ENCODE measurements at regions not wholly inside any gene's neighbourhood (a gene's known extent, or its start where the extent isn't known, plus 50 kb on each side); places are given as distances from the start of the nearest gene placed in this dataset.

DNA sequence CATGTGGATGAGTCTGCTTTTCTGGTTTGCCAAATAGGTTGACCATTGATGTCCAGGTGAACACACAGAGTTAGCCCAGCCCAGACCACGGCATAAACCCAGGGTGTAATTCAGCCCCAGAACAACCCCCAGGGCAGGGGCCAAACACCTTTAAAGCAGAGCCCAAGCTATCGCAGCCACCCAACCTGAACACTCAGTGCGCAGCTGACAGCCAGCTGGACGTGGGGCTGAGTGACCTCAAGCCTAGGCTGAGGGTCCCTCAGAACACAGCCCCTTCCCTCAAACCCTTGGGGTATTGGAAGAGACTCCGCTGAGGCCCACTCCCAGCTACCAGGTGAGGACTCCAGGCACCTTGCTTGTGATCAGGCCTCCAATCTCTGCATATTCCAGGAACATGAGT is 161.5 kb upstream of the NECTIN1 start:
- no peak for DNase-seq (ENCODE audit: low read depth in 4 of 4, low spot score in 2 of 4)

GRCh38 chr11:119889728-119890280 is 160.8 kb upstream of the NECTIN1 start:
- DNase-seq (ENCODE audit: low read depth in 4 of 4, low spot score in 2 of 4) = no peak

GRCh38 chr11:119889111-119889510 is 160.1 kb upstream of the NECTIN1 start:
- DNase-seq (ENCODE audit: low read depth in 4 of 4, low spot score in 2 of 4) = no peak

DNA sequence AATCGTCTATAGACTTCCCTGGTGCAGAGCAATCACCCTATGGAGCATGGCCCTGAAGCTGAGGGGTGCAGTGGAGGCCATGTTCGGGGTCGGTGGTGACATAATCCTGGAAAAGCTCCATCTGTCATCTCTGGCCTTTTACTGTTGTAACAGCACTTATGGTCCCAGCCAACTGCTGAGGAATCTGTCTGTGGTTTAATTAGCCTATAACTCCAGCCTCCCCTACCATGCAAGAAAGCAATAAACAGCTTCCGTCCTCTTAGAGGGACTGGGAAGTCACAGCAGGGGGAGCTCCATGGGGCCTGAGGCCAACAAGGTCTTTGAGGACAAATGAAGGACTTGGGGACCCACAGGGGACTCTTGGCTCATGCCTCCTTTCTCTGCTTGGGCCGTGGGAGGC is 159.1 kb upstream of the NECTIN1 start:
- DNase-seq (ENCODE audit: low read depth in 4 of 4, low spot score in 2 of 4) = peak; percentile 30 to 59 (median 44)

DNA sequence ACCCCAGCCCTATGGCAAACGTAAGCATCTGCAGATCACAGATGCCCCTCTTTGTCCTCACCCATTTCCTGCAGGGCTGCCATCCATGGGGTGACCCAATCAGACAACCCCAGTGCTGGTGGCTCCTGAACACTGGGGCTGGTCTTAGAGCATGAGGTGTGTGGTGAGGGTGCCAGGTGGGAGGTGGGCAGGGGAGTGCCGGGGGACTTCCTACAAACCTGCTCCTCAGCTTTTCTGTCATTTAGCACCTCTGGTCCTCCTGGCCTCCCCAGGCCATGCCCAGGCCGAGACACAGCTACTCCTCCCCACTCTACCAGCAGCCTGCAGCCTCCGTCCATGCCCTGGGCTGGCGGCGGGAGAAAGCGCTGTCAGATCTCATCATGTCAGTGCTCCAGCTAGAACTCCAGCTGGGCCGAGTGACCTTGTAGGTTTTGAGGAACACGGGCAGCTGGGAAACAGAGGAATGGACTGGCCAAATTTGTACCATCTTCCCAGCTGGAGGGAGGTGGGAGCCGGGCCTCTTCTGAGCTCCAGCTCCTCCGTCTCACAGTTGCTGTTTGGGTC is 157.7 kb upstream of the NECTIN1 start:
- DNase-seq (ENCODE audit: low read depth in 4 of 4, low spot score in 2 of 4) = no peak

DNA sequence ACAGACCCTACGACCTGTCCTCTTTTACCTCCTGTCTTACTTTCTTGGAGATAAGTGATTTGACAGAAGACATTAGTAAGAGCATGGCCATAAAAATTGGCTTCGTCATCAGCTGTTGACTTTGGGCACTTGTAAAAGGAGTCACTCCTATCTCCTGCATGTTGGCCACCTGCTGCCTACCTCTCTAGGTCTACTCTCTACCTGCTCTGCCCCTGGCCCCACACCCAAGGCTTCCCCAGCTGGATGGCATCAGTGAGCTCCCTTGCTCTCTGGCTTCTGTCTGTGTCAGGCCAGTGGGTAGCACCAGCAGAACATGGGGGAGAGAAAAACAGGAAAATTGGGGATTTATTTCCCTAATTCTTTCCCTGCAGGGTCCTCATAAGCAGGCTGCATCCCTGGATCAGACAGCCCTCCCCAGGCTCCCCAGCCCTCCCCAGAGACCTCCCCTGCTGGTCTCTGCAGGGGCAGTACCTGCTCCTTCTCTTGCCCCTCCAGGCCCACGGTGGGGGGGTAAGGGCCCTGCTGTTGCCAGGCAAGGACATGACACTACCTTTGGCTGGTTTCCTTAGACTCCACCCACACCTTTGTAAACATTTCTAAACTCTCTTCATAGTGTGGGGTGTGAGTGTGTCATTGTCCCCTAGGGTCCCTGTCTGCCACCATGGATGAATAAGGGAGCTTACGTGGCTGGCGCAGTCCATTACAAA is 157.0 kb upstream of the NECTIN1 start:
- DNase-seq (ENCODE audit: low read depth in 4 of 4, low spot score in 2 of 4) = no peak

- no peak for DNase-seq (ENCODE audit: low read depth in 4 of 4, low spot score in 2 of 4)
These were observed 156.1 kb upstream of the NECTIN1 start for GRCh38 chr11:119885067-119885466.

DNA sequence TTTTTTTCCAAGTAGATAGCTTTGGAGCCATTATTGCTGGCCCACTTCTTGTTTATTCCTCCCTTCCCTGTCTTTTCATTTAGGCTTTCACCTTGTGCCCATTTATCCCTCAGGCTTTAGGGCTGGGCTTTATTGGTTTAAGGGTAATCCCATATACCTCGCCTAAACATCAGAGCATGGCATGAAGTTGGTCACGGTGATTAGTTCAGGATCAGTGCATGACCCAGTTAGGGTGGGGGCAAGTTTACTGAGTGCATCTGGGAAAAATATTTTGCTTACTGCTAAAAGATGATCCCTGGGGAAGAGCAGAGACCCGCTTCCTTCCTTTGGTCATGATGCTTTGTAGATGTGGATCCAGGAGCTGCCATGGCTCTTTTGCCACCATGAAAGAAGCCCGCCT is 153.3 kb upstream of the NECTIN1 start:
- no peak for DNase-seq (ENCODE audit: low read depth in 4 of 4, low spot score in 2 of 4)

- no peak for DNase-seq (ENCODE audit: low read depth in 4 of 4, low spot score in 2 of 4)
These were observed 151.9 kb upstream of the NECTIN1 start for GRCh38 chr11:119880873-119881272.

- DNase-seq (ENCODE audit: low read depth in 4 of 4, low spot score in 2 of 4) = no peak
These were observed 151.1 kb upstream of the NECTIN1 start for GRCh38 chr11:119880143-119880542.

DNA sequence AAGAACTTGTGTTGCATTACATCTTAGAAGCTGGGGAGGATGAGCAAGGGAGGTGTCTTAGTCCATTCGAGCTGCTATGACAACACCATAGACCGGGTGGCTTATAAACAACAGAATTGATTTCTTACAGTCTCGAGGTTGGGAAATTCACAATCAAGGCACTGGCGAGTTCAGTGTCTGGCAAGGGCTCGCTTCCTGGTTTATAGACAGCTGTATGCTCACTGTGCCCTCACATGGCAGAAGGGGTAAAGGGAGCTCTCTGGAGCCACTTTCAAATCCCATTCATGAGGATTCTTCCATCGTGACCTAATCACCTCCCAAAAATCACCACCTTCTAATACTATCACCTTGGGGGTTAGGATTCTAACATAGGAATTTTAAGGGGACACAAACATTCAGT is 150.0 kb upstream of the NECTIN1 start:
- DNase-seq (ENCODE audit: low read depth in 4 of 4, low spot score in 2 of 4) = no peak

DNA sequence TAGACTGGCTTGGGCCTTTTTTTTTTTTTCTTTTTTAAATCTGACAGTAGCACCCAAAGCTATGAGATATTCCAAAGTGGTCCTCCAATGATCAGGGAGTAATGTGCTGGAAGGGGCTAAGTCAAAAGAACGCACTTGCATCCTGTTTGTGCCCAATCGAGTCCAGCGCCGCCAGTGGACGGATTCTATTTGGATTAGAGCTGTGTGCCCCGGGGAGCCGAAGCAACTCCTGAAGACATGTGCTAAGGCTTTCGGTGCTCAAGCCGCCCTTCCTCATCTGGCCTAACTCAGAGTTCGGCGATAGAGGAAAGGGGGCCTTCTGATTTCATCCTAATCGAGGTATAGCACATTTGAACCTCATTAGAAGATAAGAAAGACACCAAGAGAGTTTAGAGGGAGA is 147.8 kb upstream of the NECTIN1 start:
- DNase-seq (ENCODE audit: low read depth in 4 of 4, low spot score in 2 of 4) = no peak

DNA sequence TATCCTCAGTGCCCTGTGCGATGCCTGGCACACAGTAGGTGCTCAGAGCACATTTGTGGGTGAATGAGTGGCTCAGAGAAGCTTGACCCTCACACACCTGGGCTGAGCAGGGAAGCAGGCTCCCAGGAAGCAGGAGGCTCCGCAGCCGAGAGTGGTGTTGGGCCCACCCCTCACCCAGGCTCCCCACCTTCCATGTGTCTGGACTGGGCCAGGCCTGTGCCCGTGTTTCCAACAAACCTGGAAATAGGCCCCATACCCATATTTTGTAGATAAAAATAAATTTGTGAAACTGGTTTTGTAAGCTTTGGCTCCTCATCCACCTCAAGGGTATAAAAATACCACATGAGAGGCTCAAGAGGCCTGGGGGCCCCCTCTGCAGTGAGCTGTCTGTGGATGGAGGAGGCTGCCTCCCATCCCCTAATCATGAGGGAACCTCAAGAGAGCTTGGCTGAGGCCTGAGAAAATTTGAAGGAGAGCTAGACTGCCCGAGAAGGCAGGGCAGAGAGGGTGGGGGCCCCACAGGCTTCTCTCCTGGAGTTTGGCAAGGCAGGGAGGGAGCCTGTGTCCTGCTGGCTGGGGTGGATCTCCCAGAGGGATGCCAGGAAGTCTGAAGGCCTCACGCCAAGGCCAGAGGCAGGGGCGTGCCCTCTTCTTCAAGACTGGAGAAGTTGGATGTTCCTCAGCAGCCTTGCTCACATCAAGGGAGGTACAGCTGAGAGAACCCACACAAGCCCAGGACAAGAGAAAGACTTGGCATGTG is 147.0 kb upstream of the NECTIN1 start:
- DNase-seq (ENCODE audit: low read depth in 4 of 4, low spot score in 2 of 4) = no peak

GRCh38 chr11:119874660-119875238 is 145.7 kb upstream of the NECTIN1 start:
- no peak for DNase-seq (ENCODE audit: low read depth in 4 of 4, low spot score in 2 of 4)

GRCh38 chr11:119873761-119874421 is 144.9 kb upstream of the NECTIN1 start:
- DNase-seq (ENCODE audit: low read depth in 4 of 4, low spot score in 2 of 4) = no peak

DNA sequence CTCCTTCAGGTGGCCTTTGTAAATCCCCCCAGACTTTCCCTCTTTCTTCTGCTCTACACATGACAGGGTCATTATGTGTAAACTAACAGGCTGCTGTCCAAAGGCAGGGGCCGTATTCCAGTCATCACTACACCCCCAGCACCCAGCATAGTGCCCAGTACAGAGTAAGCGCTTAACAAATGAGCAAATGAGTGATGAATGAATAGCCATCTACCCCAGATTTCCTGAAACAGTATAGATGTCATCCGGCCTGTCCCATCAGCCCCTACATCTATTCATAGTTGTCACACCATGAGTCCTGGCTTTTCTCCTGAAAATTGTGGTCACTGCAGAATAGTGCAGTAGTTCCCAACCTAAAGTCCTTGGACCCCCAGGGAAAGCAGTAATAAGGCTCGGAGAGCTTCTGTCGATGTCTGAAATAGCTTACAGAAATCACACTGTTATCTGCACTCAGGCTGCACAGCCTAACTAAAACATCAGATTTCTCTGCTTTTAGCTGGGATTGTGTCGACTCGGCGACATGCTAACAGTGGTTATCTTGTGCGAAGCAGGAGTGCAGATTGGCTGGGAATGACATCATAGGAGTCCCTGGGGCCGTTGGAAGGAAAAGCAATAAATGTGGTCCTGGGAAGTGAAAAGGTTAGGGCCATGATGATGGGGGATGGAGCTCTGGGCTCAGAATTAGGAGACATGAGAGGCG is 143.8 kb upstream of the NECTIN1 start:
- DNase-seq (ENCODE audit: low read depth in 4 of 4, low spot score in 2 of 4) = no peak

GRCh38 chr11:119865661-119866156 is 136.7 kb upstream of the NECTIN1 start:
- no peak for DNase-seq (ENCODE audit: low read depth in 4 of 4, low spot score in 2 of 4)

- DNase-seq (ENCODE audit: low read depth in 4 of 4, low spot score in 2 of 4) = no peak
These were observed 135.8 kb upstream of the NECTIN1 start for GRCh38 chr11:119864836-119865235.

- no peak for DNase-seq (ENCODE audit: low read depth in 4 of 4, low spot score in 2 of 4)
These were observed 135.0 kb upstream of the NECTIN1 start for GRCh38 chr11:119863851-119864601.
